ENCODE measurements at regions not wholly inside any gene's neighbourhood (a gene's known extent, or its start where the extent isn't known, plus 50 kb on each side); places are given as distances from the start of the nearest gene placed in this dataset.
"Not testable (repeated sequence)": the region's sequence is repeated elsewhere in the genome, so short reads cannot be mapped to it uniquely, and the experiment has no call there.

- no peak for DNase-seq (ENCODE audit: low read depth in 2 of 2)
Measured at GRCh38 chr3:139134678-139135372, 90.1 kb upstream of the PRR23C start.

GRCh38 chr3:139135657-139136056, 91.0 kb upstream of the PRR23C start:
- no peak for DNase-seq (ENCODE audit: low read depth in 2 of 2)

GRCh38 chr3:139136469-139137202, 91.9 kb upstream of the PRR23C start:
- no peak for DNase-seq (ENCODE audit: low read depth in 2 of 2)

GRCh38 chr3:139140553-139140952, 95.9 kb upstream of the PRR23C start:
- no peak for DNase-seq (ENCODE audit: low read depth in 2 of 2)

GRCh38 chr3:139145980-139146379, 101.3 kb upstream of the PRR23C start:
- DNase-seq (ENCODE audit: low read depth in 2 of 2), result not testable (repeated sequence)

- no peak for DNase-seq (ENCODE audit: low read depth in 2 of 2)
Measured at GRCh38 chr3:139151530-139151929, 106.8 kb upstream of the PRR23C start.

GRCh38 chr3:139153434-139153833, 108.7 kb upstream of the PRR23C start:
- DNase-seq (ENCODE audit: low read depth in 2 of 2), result not testable (repeated sequence)

- DNase-seq (ENCODE audit: low read depth in 2 of 2), result no peak
Measured at GRCh38 chr3:139157161-139157932, 112.7 kb upstream of the PRR23C start.

- DNase-seq (ENCODE audit: low read depth in 2 of 2), result no peak
Measured at GRCh38 chr3:139159356-139159755, 114.7 kb upstream of the PRR23C start.

GRCh38 chr3:139173372-139174108, 128.8 kb upstream of the PRR23C start:
- DNase-seq (ENCODE audit: low read depth in 2 of 2), result peak; percentile 58 to 59

GRCh38 chr3:139180489-139180888, 135.8 kb upstream of the PRR23C start:
- DNase-seq (ENCODE audit: low read depth in 2 of 2), result no peak

- DNase-seq (ENCODE audit: low read depth in 2 of 2), result no peak
Measured at GRCh38 chr3:139182143-139182542, 137.5 kb upstream of the PRR23C start.

GRCh38 chr3:139182598-139182997, 137.9 kb upstream of the PRR23C start:
- DNase-seq (ENCODE audit: low read depth in 2 of 2), result no peak

- no peak for DNase-seq (ENCODE audit: low read depth in 2 of 2)
Measured at GRCh38 chr3:139185527-139185926, 140.8 kb upstream of the PRR23C start.

GRCh38 chr3:139187154-139187553, 142.5 kb upstream of the PRR23C start:
- peak; percentile 27 to 52 for DNase-seq (ENCODE audit: low read depth in 2 of 2)

GRCh38 chr3:139187648-139188047, 143.0 kb upstream of the PRR23C start:
- DNase-seq (ENCODE audit: low read depth in 2 of 2), result no peak

- DNase-seq (ENCODE audit: low read depth in 2 of 2), result no peak
Measured at GRCh38 chr3:139189943-139190342, 145.3 kb upstream of the PRR23C start.

GRCh38 chr3:139194421-139194820, 149.4 kb upstream of the MRPS22 start:
- not testable (repeated sequence) for DNase-seq (ENCODE audit: low read depth in 2 of 2)

GRCh38 chr3:139196146-139196545, 147.7 kb upstream of the MRPS22 start:
- not testable (repeated sequence) for DNase-seq (ENCODE audit: low read depth in 2 of 2)

GRCh38 chr3:139197251-139197650, 146.6 kb upstream of the MRPS22 start:
- DNase-seq (ENCODE audit: low read depth in 2 of 2), result no peak

GRCh38 chr3:139198186-139198585, 145.6 kb upstream of the MRPS22 start:
- no peak for DNase-seq (ENCODE audit: low read depth in 2 of 2)

- DNase-seq (ENCODE audit: low read depth in 2 of 2), result no peak
Measured at GRCh38 chr3:139198929-139199328, 144.9 kb upstream of the MRPS22 start.
